NB4 (cell line): ENCODE measurements at regions not wholly inside any gene's neighbourhood (a gene's known extent, or its start where the extent isn't known, plus 50 kb on each side); places are given as distances from the start of the nearest gene placed in this dataset.

Experiments used
- MYC ChIP-seq: IDR thresholded peaks from 2 replicates; pipeline ENCODE4 v1.6.1; 2011; ENCODE audit warnings: low read depth, low read length
- POLR2A ChIP-seq: IDR thresholded peaks from 2 replicates; pipeline ENCODE4 v1.6.1; 2011; ENCODE audit warnings: mild to moderate bottlenecking; ENCODE audit not compliant: insufficient read length; ENCODE audit errors: extremely low read depth
- TF ChIP-seq, protein P1 (sequence below): IDR thresholded peaks from one replicate; pipeline ENCODE4 v1.5.1; 2012; ENCODE audit warnings: low read depth, low read length
- TF ChIP-seq, protein P2 (sequence below): IDR thresholded peaks from 2 replicates; pipeline ENCODE4 v1.6.1; 2011; ENCODE audit warnings: low read depth, low read length

DNA sequence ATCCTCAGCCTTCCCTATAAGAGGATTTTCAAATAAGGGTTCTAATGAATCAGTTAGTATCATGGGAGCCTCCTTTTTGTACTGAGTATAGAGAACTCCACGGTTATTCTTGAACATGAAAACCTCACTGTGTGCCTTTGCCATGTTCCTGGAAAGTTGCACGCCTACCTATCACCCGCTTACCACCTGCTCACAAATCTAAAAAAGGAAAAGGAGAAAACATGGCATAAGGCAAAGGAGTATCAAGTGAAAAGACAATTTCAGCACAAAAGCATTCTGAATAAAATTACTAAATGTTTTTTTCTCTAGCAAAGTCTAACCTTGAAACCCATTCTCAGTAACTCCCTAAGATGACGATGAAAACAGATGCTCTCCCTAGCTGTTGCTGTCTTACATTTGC, 511.8 kb upstream of the API5 start:
- TF ChIP-seq, protein P1, sequence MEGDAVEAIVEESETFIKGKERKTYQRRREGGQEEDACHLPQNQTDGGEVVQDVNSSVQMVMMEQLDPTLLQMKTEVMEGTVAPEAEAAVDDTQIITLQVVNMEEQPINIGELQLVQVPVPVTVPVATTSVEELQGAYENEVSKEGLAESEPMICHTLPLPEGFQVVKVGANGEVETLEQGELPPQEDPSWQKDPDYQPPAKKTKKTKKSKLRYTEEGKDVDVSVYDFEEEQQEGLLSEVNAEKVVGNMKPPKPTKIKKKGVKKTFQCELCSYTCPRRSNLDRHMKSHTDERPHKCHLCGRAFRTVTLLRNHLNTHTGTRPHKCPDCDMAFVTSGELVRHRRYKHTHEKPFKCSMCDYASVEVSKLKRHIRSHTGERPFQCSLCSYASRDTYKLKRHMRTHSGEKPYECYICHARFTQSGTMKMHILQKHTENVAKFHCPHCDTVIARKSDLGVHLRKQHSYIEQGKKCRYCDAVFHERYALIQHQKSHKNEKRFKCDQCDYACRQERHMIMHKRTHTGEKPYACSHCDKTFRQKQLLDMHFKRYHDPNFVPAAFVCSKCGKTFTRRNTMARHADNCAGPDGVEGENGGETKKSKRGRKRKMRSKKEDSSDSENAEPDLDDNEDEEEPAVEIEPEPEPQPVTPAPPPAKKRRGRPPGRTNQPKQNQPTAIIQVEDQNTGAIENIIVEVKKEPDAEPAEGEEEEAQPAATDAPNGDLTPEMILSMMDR: no peak
- TF ChIP-seq POLR2A (no peak), MYC (no peak)
- TF ChIP-seq, protein P2, sequence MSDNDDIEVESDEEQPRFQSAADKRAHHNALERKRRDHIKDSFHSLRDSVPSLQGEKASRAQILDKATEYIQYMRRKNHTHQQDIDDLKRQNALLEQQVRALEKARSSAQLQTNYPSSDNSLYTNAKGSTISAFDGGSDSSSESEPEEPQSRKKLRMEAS: no peak
